CD4-positive, alpha-beta T cell treated with Interleukin-4 for 1 hour (primary cell): ENCODE measurements at regions not wholly inside any gene's neighbourhood (a gene's known extent, or its start where the extent isn't known, plus 50 kb on each side); places are given as distances from the start of the nearest gene placed in this dataset.

Experiments used
- DNase-seq, 2 donors: peaks; one replicate each; pipeline ENCODE4 v3.0.0-alpha.2; 2020 to 2022

DNA sequence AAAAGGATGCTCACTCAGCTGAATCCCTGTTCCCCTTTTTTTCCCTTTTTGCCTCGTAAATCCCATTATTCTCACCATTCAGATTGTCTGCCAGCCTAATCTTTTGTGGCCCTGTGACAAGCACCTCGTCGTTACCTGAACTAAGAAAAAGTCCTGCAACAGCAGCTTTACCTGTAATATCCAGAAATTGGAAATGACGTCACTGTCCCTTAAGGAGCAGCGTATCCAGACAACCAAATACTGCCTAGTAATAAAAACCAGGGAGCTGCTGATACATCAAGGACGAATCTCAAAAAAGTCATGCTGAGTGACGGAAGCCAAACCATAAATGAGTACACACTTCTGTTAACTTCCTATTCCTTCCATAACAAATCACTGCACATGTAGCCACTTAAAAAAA is 694.9 kb downstream of the GALR1 start:
- no peak for DNase-seq

DNA sequence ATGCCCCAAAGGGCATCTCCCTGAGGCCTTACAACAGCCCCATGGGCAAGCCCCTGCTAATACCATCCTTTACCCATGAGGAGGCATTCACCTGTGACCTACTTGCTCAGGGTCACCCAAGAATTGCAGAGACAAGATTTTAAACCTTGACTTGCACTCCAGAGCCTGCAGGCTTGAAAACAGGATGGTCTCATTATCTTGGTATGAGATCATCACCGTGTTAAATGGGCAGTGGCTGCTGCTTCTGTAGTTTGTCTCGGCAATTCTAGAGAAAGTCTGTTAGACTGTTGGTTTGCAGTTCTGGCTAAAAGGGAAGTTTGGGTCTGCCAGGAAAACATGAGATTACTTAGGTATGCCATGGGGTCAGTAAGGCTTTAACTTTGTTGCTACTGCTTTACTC is 698.9 kb downstream of the GALR1 start:
- no peak for DNase-seq

DNA sequence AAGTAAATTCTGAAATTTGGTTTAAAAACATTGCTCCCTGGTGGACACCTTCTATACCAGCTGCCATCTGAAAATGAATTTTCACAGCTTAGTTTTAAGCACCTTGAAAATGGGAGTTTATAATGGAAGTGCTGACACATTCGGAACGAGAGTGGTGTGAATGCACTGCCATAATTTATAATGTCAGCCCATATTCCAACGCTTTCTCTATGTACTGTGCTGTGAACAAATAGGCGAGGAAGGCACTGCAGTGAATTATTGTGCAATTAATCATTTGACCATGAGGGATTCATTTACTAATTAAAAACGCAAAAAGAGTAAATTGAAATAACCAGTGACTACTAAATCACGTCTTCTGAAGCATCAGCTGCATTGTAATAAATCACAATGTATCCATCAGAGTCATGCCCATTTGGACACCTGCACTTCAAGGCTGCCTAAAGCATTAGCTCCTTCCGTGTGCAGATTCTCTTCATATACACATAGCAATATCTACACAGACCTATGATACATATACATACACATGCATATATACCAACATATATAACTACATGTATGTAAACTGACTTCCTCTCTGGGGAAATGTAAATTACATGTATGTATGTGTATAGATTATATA is 699.8 kb downstream of the GALR1 start:
- no peak for DNase-seq

DNA sequence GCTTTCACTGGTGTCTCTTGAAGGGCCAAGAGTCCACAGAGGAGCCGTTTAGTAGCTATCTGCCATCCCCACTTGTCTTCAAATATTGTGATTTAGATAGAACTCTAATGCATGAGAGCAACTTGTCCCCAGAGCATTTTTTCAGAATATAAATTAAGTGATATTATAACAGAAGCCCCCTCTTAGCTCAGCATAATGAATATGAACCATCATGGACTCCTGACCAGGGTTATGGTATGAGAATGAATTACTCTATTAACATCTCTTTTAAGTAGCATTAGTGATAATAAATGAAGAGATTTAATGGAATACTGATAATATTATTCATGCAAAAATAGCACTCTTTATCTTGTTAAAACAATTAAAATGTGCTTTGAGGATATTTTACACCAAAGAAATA is 709.6 kb downstream of the GALR1 start:
- no peak for DNase-seq

DNA sequence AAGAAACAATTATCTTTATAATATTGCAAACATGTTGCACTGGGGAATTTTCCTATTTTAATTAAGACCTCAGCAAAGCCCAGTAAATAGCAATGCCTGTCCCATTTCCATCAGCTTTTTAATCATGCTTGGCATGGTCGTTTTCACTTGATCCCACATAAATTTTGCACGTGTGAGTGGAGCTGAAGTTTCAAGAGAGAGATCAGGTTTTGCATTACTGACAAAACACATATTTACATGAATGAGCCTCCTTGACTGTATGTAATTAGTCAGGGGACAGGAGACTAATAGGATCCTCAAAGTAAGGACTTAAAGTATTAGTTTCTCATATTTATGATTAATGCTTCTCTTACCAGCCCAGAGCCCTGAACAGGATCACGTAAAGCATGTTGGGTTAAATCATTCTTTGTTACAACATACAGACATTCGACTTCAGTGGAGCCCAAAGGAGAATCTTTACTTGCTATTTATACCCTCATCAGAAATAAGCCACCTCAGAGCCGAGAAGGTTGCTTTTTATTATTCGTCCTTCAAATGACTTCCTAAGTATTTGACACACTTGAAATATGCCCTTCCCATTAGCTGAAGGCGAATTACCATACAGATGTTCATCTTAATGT is 711.3 kb downstream of the GALR1 start:
- DNase-seq, result no peak

DNA sequence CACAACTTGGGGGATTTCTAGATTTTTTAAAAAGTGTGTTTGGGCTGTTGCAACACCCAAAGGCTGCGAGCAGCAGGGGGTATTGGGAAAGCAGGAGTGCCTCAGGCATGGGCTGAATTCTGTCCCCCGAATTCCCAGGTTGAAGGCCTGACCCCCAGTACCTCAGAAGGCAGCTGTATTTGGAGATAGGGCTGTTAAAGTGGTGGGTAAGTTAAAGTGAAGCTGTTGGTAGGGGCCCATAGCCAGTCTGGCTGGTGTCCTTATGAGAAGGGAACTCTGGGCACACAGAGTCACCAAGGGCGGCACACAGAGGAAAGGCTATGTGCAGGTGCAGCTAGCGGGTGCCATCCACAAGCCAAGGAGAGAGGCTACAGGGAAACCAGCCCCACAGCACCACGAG is 717.4 kb downstream of the GALR1 start:
- no peak for DNase-seq

DNA sequence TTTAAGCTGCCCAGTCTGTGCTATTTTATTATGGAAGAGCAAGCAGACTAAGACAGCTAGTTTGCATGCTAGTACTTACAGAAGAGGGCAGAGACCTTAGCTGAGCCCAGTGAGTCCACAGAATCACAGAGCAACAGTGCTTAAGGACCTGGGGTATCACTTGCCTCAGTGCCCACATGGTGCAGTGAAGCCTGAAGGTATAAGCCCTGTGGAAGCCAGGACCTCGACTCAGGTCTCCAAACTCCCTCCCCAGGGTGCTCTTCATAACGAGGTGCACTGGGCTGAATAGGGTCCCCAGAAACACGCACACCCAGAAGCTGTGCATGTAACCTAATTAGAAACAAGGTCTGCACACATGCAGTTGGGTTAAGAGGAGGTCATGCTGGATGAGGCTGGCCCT is 718.1 kb downstream of the GALR1 start:
- no peak for DNase-seq

DNA sequence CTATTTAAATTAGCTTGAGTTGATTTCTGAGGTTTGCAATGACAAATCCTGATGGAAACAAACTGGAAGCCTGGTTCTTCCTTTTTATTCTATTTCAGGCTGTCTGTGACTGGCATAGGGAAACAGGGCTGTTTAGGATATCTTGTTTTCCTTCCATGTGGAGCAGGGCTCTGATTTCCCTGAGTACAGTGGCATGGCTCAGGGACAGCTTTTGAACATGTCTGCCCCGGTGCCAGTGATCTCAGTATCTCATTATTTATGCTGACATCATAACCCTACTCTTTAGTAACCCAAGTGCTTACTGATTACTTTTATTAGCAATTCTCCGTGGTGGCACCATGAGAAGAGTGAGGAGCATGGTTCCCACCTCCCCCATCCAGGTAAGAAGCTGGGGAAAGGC is 720.3 kb downstream of the GALR1 start:
- DNase-seq, result no peak

DNA sequence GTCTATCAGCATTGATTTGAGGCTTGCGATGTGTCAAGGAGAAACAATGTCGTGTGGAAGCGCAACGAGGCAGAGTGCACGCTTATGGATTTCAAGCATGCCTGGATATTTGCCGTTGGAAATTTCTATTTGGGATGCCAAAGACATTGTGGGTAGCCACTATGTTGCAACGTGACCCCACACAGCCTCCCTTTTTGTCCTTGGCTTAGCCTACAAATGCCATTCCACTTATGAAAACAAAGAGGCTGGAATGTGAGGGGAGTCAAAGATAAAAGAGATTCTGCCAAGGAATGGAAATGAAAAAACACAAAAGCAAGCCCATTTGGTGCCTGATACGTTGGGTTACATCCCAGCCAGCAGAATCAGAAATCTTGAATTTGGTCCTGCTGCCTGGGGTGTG is 721.2 kb downstream of the GALR1 start:
- no peak for DNase-seq

DNA sequence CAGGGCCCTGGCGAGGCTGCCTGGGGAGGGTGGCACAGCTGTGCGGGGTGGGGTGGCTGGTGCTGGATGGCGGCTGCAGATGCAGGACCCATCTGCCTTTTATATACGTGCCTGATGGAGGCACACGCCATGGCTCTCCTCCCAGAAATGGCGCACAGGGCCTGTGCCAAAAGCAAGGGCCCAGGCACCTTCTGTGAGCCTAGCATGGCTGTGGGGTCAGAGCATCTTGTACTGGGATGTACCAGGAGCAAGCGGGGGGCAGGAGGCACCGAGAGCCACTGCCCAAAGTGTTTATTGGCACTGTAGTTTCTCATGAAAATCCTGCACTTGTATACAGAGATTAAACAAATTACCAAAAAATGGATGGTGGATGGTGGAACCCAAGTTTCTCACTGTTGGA is 724.1 kb downstream of the GALR1 start:
- no peak for DNase-seq

DNA sequence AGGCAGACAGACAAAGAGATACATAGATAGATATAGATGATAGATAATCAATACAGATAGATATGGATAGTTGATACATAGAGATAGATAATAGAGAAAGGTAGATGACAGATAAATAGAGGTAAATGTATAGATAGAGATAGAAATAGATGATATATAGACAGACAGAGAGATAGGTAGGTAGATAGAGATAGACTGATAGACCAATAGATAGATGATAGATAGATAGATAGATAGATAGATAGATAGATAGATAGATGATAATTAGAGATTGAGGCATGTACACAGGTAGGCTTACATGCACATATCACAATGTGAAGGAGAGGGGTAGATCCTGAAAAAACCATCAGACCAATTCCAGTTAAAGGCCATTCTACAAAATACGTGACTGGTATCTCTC is 724.7 kb downstream of the GALR1 start:
- DNase-seq, result no peak

DNA sequence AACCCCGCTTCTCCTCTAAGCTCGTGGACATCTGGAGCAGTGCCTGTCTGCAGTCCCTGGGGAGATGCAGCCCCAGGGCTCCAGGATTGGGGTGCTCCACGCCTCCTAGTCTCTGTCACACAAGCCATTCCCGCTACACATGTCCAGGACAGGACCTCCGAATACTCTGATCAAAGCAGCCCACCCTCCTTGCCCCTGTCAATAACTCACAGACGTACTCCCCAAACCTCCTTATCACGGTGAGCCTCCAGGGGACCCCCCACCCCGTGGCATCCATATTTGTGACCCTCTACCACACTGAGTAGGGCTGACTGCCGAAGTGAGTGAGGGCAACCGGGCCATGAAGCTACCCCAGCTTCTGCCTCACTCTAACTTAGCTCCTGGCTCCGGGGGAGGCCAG is 727.7 kb downstream of the GALR1 start:
- no peak for DNase-seq

DNA sequence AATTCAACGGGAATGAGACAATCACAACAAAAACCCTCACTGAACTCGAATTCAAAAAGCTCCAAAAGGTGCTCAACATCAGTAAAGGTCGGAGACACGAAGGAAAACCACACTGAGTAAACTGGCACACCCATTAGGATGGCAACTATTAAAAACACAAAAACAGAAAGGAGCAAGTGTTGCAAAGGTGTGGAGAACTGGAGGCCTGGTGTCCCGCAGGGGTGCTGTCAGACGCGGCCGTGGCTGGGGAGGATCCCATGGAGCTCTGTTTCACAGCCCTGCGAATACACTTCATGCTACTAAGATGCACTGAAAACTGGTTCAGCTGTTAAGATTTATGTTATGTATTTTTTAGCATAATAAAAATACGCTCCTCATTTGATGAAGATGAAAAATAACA is 730.6 kb downstream of the GALR1 start:
- no peak for DNase-seq

DNA sequence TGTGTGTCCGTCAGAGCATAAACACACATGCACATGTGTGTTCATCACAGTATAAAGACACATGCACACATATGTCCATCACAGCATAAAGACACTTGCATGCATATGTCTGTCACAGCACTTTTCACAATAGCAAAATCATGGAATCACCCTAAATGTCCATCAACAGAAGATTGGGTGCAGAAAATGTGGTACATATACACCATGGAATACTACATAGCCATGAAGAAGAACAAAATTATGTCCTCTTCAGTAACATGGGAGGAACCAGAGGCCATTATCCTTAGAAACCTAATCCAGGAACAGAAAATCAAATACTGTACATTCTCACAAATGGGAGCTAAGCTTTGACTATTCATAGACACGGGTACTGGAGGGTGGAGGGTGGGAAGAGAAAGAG is 732.2 kb downstream of the GALR1 start:
- DNase-seq, result no peak

DNA sequence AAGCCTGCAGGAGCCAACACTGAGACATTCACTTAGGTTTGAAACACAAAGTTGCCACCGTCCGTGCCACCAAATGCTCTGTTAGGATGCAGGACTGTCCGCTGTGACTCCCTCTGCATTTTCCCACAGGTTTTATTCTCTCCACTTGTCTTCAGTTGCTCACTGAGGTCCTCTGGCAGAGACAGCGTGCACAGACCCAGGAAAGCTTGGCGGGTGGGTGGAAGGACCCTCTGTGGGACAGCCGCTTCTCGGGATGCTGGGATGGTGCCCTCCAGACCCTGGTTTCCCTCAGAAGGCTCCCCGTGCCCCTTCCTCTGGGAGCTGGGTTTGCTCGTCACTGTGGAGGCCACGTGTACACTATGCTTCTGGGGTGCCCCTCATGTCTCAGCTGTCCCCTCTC is 733.6 kb downstream of the GALR1 start:
- DNase-seq, result no peak

DNA sequence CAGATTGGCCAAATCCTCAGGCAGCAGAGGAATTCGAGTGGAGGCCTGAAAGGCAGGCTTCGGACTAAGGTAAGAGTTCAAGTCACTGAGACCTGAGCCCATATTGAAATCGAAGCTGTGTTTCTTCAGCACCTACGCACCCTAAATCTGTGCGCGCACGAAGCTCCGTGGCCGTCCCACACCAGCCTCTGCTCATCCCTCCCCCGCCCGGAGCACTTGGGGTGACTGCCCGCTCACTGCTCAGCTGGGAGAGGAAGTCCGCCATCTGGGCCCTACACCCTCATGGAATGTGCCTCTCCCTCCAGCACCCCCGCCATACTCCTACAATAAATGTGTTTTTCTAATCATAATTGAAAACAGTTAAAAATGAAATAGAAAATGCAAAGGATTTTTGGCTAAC is 734.5 kb downstream of the GALR1 start:
- no peak for DNase-seq

DNA sequence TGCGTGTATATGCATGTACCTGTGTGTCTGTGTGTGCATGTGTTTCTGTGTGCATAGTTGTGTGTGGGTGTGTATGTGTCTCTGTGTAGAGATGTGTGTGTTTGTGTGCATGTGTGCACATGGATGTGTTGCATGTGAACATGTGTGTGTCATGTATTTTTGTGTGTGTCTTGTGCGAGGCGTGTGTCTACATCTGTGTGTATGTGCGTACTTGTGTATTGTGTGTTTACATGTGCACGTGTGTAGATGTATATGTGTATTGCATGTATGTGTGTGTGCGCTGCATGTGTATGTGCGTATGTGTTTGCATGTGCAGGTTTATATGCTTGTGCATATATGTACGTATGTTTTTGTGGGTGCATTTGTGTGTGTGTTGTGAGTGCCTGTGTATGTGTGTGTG is 735.2 kb downstream of the GALR1 start:
- DNase-seq, result no peak

DNA sequence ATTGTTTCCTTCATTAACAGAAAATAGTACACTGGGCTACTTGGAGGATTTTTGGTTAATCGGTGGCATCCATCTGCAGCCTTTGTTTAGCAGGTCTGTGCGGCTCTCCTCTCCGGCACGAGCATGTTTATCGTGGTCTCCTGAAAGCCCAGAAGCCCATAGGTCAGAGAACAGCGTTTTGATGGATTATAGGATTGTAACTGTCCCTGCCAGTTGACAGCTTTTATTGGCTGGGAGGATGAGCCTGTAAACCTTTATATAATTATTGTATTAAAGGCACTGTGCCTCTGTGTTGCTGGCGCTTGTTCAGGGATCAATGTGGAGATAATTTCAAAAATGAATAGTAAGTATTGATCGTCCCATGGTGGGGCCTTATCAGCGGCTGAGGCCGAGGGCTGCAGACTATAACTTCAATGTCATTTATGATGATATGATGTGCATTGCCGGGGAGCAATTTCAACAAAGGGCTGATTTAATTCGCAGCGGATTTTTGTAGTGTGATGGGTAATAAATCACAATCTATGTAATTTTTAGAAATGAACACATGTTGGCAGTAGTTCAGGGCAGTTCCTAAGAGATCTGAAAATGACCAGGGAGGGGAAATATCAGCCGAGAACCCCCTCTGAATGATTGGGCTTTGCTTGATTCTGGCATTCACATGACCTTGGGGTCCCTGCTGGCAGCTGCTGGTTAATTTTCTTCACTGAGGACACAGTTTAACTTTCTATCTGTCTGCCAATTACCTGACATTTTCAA is 736.1 kb downstream of the GALR1 start:
- no peak for DNase-seq

DNA sequence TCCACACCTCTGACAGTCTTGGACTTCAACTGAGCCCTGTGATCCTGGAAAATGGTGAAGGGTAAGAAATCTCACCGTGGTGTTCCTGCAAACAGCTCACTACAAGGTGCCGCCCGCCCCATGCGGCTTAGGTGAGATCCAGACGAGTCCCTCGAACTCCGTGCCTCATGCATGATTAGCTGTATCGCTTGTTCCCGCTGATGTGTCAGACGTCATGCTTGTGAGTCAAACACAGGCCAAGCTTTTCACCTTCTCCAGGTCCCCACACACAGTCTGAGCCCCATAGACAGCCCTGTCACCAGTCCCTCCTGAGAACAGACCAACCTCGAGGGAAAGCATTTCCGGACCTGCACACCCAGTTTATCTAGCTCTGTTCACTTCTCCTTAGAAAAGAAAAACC is 740.5 kb downstream of the GALR1 start:
- no peak for DNase-seq

DNA sequence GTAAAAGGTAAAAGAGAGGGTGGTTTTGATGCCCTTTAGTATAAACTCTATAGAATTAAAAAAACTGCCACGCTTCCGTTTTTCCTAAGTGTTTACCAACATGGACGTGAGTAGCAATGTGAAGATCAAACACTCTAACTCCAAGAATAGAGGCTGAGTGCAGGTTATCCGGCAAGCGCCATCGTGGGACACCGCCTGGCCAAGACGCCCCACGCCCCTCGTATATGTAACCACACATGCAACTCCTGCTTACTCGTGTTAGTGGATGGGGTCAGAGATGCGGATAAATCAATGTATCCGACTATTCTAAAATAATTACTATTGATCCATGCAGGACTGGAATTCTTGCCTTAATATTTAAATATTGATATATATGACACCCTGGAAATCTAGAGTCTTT is 741.3 kb downstream of the GALR1 start:
- DNase-seq, result no peak

DNA sequence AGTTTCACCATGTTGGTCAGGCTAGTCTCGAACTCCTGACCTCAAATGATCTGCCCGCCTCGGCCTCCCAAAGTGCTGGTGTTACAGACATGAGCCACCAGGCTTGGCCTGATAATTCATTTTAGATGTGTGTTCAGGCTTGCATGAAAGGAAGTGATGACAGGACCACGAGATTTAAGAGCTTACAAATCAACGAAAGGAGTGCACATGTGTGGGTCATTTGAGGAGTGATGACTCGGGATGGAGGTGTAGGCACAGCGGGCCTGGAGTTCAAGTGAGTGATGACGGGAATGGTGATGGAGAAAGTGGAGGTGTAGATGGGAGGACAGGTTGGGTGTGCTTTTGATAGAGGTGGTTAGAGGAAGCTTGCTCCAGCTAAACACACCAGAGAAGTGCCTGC is 742.4 kb downstream of the GALR1 start:
- DNase-seq, result no peak

DNA sequence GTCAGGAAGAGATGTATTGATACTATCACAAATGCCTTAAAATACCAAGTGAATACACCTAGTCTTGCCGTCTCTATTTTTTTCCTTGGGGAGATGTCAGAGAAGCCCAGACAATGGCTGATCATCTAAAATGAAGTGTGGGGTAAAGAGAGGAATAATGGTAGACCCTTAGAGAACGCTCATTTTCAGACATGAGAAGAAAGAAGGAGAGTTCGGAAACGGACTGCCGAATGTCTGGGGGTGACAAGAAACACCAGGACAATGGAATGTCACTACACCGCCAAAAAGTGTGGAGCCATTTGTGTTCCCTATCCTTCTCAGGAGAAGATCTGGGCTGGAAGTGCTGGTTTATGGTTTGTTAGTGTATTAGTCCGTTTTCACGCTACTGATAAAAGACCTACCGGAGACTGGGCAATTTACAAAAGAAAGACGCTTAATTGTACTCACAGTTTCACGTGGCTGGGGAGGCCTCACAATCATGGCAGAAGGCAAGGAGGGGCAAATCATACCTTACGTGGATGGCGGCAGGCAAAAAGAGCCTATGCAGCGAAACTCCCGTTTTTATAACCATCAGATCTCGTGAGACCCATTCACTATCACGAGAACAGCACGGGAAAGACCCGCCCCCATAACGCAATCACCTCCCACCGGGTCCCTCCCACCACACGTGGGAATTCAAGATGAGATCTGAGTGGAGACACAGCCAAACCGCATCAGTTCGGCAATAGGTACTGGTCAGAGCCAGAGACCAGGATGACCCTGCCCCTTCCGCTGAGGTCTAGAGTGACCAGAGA is 743.7 kb downstream of the GALR1 start:
- no peak for DNase-seq

DNA sequence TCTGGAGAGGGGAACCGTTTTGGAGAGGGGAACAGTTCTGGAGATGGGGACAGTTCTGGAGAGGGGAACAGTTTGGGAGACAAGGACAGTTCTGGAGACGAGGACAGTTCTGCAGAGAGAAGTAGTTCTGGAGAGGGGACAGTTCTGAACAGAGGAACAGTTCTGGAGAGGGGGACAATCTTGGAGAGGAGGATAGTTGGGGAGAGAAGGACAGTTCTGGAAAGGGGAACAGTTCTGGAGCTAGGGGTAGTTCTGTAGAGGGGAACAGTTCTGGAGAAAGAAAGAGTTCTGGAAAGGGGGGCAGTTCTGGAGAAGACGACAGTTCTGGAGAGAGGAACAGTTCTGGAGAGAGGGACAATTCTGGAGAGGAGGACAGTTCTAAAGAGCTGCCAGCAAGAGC is 745.9 kb downstream of the GALR1 start:
- no peak for DNase-seq

DNA sequence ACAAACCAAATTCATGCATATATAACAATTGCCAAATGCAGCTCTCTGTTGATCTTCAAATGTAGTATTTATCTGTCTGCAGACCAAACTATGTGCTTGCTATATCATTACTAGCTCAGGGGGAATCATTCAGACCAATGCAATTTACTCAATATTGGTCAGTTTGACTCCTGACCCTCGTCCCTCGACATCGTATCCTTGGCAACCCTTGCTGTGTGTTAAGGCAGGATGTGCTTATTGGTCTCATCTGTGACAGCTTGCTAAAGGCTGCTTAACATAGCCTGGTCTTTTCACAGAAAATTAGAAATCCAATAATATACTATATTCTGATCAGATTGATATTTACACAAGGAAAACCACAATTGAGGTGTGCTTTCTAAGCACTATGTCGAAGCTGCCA is 747.1 kb downstream of the GALR1 start:
- no peak for DNase-seq
